ENCODE measurements at regions not wholly inside any gene's neighbourhood (a gene's known extent, or its start where the extent isn't known, plus 50 kb on each side); places are given as distances from the start of the nearest gene placed in this dataset.
A peak's percentile ranks its signal among the peaks of the same experiment; 100 is the strongest.

GRCh38 chr22:48955351-48956311, 872.0 kb downstream of the BRD1 start:
- Mint-ChIP-seq H3K27ac (no peak overlapping the region), H3K4me3 (no peak overlapping the region), H3K9me3 (peaks cover 0 to 3% (median 0%) of the 10 kb centered on the region in 5 donors), H3K36me3 (no peaks in the 10 kb centered on the region), H3K4me1 (peaks cover 0 to 4% (median 0%) of the 10 kb centered on the region in 3 donors), H3K27me3 (peaks cover 7 to 20% of the 10 kb centered on the region in 2 donors)
- Histone ChIP-seq H3K4me3 (ENCODE audit: low read length) (no peak overlapping the region), H3K9me3 (ENCODE audit: low read length) (no peaks in the 10 kb centered on the region), H3K36me3 (ENCODE audit: insufficient read depth, low read length) (no peaks in the 10 kb centered on the region), H3K27me3 (ENCODE audit: insufficient read depth, low read length, poor library complexity, severe bottlenecking) (no peaks in the 10 kb centered on the region), H3K27ac (ENCODE audit: low read depth, low read length) (no peak overlapping the region), H3K4me1 (ENCODE audit: insufficient read depth, low read length) (no peaks in the 10 kb centered on the region)
- CTCF ChIA-PET, result no interaction called here
- DNase-seq, result no peak
- POLR2A ChIA-PET, result no interaction called here

GRCh38 chr22:48954781-48955311, 872.8 kb downstream of the BRD1 start:
- Histone ChIP-seq H3K27ac (ENCODE audit: low read depth, low read length) (no peak overlapping the region), H3K4me3 (ENCODE audit: low read length) (no peak overlapping the region), H3K36me3 (ENCODE audit: insufficient read depth, low read length) (no peaks in the 10 kb centered on the region), H3K4me1 (ENCODE audit: insufficient read depth, low read length) (no peaks in the 10 kb centered on the region), H3K9me3 (ENCODE audit: low read length) (no peaks in the 10 kb centered on the region), H3K27me3 (ENCODE audit: insufficient read depth, low read length, poor library complexity, severe bottlenecking) (no peaks in the 10 kb centered on the region)
- Mint-ChIP-seq H3K9me3 (peaks cover 0 to 3% (median 0%) of the 10 kb centered on the region in 5 donors), H3K4me3 (no peak overlapping the region), H3K27ac (no peak overlapping the region), H3K4me1 (peaks cover 0 to 4% (median 0%) of the 10 kb centered on the region in 3 donors), H3K27me3 (peaks cover 7 to 14% of the 10 kb centered on the region in 2 donors), H3K36me3 (no peaks in the 10 kb centered on the region)
- CTCF ChIA-PET, result no interaction called here
- DNase-seq, result no peak
- POLR2A ChIA-PET, result no interaction called here

GRCh38 chr22:48953830-48954229, 873.8 kb downstream of the BRD1 start:
- Histone ChIP-seq H3K9me3 (ENCODE audit: low read length) (no peaks in the 10 kb centered on the region), H3K4me3 (ENCODE audit: low read length) (no peak overlapping the region), H3K4me1 (ENCODE audit: insufficient read depth, low read length) (no peaks in the 10 kb centered on the region), H3K36me3 (ENCODE audit: insufficient read depth, low read length) (no peaks in the 10 kb centered on the region), H3K27me3 (ENCODE audit: insufficient read depth, low read length, poor library complexity, severe bottlenecking) (no peaks in the 10 kb centered on the region), H3K27ac (ENCODE audit: low read depth, low read length) (no peak overlapping the region)
- Mint-ChIP-seq H3K36me3 (no peaks in the 10 kb centered on the region), H3K4me3 (no peak overlapping the region), H3K4me1 (peaks cover 0 to 4% (median 0%) of the 10 kb centered on the region in 3 donors), H3K27me3 (peaks cover 6 to 12% of the 10 kb centered on the region in 2 donors), H3K27ac (no peak overlapping the region), H3K9me3 (peaks cover 0 to 3% (median 0%) of the 10 kb centered on the region in 5 donors)
- no peak for DNase-seq
- ChIA-PET CTCF (no interaction called here), POLR2A (no interaction called here)

GRCh38 chr22:48953103-48953720, 874.5 kb downstream of the BRD1 start:
- DNase-seq, result no peak
- ChIA-PET CTCF (no interaction called here), POLR2A (no interaction called here)
- H3K27ac ChIP-seq (ENCODE audit: low read depth, low read length), result no peak overlapping the region
- Mint-ChIP-seq H3K36me3 (no peaks in the 10 kb centered on the region), H3K27ac (no peak overlapping the region), H3K9me3 (no peaks in the 10 kb centered on the region), H3K4me1 (peaks cover 0 to 4% (median 0%) of the 10 kb centered on the region in 3 donors), H3K27me3 (peaks cover 6 to 9% of the 10 kb centered on the region in 2 donors), H3K4me3 (no peak overlapping the region)
- no peak overlapping the region for H3K4me3 ChIP-seq (ENCODE audit: low read length)
- H3K36me3 ChIP-seq (ENCODE audit: insufficient read depth, low read length), result no peaks in the 10 kb centered on the region
- H3K9me3 ChIP-seq (ENCODE audit: low read length), result no peaks in the 10 kb centered on the region
- no peaks in the 10 kb centered on the region for H3K27me3 ChIP-seq (ENCODE audit: insufficient read depth, low read length, poor library complexity, severe bottlenecking)
- no peaks in the 10 kb centered on the region for H3K4me1 ChIP-seq (ENCODE audit: insufficient read depth, low read length)

- H3K4me3 ChIP-seq (ENCODE audit: low read length), result no peak overlapping the region
- DNase-seq, result no peak
- no peak overlapping the region for H3K27ac ChIP-seq (ENCODE audit: low read depth, low read length)
- no peaks in the 10 kb centered on the region for H3K4me1 ChIP-seq (ENCODE audit: insufficient read depth, low read length)
- ChIA-PET CTCF (no interaction called here), POLR2A (no interaction called here)
- no peaks in the 10 kb centered on the region for H3K36me3 Mint-ChIP-seq
- no peaks in the 10 kb centered on the region for H3K9me3 ChIP-seq (ENCODE audit: low read length)
- H3K36me3 ChIP-seq (ENCODE audit: insufficient read depth, low read length), result no peaks in the 10 kb centered on the region
- peaks cover 4 to 8% of the 10 kb centered on the region in 2 donors for H3K27me3 Mint-ChIP-seq
- H3K9me3 Mint-ChIP-seq, result no peaks in the 10 kb centered on the region
- H3K27ac Mint-ChIP-seq, result peak overlapping the region in 1 of 8 donors; percentile 65
- peaks cover 0 to 4% (median 0%) of the 10 kb centered on the region in 3 donors for H3K4me1 Mint-ChIP-seq
- H3K27me3 ChIP-seq (ENCODE audit: insufficient read depth, low read length, poor library complexity, severe bottlenecking), result no peaks in the 10 kb centered on the region
- no peak overlapping the region for H3K4me3 Mint-ChIP-seq
Measured at GRCh38 chr22:48952256-48953102, 875.2 kb downstream of the BRD1 start.

- ChIA-PET CTCF (no interaction called here), POLR2A (no interaction called here)
- Mint-ChIP-seq H3K4me3 (no peak overlapping the region), H3K4me1 (peaks cover 0 to 1% (median 0%) of the 10 kb centered on the region in 3 donors), H3K27me3 (peaks cover 4 to 8% of the 10 kb centered on the region in 2 donors), H3K36me3 (no peaks in the 10 kb centered on the region), H3K27ac (no peak overlapping the region), H3K9me3 (no peaks in the 10 kb centered on the region)
- Histone ChIP-seq H3K4me3 (ENCODE audit: low read length) (no peak overlapping the region), H3K36me3 (ENCODE audit: insufficient read depth, low read length) (no peaks in the 10 kb centered on the region), H3K27ac (ENCODE audit: low read depth, low read length) (no peak overlapping the region), H3K4me1 (ENCODE audit: insufficient read depth, low read length) (no peaks in the 10 kb centered on the region), H3K9me3 (ENCODE audit: low read length) (no peaks in the 10 kb centered on the region), H3K27me3 (ENCODE audit: insufficient read depth, low read length, poor library complexity, severe bottlenecking) (no peaks in the 10 kb centered on the region)
- no peak for DNase-seq
Measured at GRCh38 chr22:48951836-48952235, 875.8 kb downstream of the BRD1 start.

- H3K9me3 Mint-ChIP-seq, result no peaks in the 10 kb centered on the region
- CTCF ChIA-PET, result no interaction called here
Measured at GRCh38 chr22:48950151-48950915, 877.3 kb downstream of the BRD1 start.

More at GRCh38 chr22:48950151-48950915, 877.3 kb downstream of the BRD1 start:
- Histone ChIP-seq H3K27me3 (ENCODE audit: insufficient read depth, low read length, poor library complexity, severe bottlenecking) (no peaks in the 10 kb centered on the region), H3K9me3 (ENCODE audit: low read length) (no peaks in the 10 kb centered on the region), H3K4me3 (ENCODE audit: low read length) (no peak overlapping the region), H3K4me1 (ENCODE audit: insufficient read depth, low read length) (no peaks in the 10 kb centered on the region), H3K27ac (ENCODE audit: low read depth, low read length) (no peak overlapping the region), H3K36me3 (ENCODE audit: insufficient read depth, low read length) (no peaks in the 10 kb centered on the region)
- Mint-ChIP-seq H3K4me1 (no peaks in the 10 kb centered on the region), H3K36me3 (no peaks in the 10 kb centered on the region), H3K4me3 (no peak overlapping the region), H3K27me3 (peaks cover 4 to 8% of the 10 kb centered on the region in 2 donors), H3K27ac (peak overlapping the region in 1 of 8 donors; percentile 54)
- DNase-seq, result no peak
- POLR2A ChIA-PET, result no interaction called here

All from CD8-positive, alpha-beta memory T cell (primary cell).